ENCODE measurements at regions not wholly inside any gene's neighbourhood (a gene's known extent, or its start where the extent isn't known, plus 50 kb on each side); places are given as distances from the start of the nearest gene placed in this dataset.
"Not testable (repeated sequence)": the region's sequence is repeated elsewhere in the genome, so short reads cannot be mapped to it uniquely, and the experiment has no call there.

DNA sequence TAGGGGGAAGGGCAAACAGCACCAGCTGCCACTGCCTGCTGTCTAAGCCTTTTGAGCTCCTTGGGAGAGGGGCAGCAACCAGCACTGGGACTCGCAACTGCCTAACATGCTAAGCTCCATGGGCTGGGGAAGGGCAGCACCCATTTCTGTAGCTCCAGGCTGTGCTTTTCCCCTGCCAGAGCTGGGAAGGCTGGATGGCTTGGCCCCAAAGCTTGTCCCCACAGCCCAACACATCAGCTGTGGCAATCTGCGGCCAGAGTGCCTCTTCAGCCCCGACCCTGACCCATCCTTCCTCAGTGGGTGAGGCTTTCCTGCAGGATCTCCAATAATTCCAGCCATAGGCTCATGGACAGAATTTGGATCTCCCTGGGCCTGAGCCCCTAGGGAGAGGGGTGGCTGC lies 551.3 kb downstream of the TMEM135 start:
- TF ChIP-seq CTCF (IDR thresholded peaks at IDR 0.05): no peak
- no peak for ATAC-seq (ENCODE audit: low FRiP score)

GRCh38 chr11:87585613-87586012 lies 547.9 kb downstream of the TMEM135 start:
- not testable (repeated sequence) for DNase-seq (ENCODE audit: low spot score); ATAC-seq (ENCODE audit: low FRiP score)

More for the DNA sequence above, 551.3 kb downstream of the TMEM135 start:
- no peak for DNase-seq (ENCODE audit: low spot score)

DNA sequence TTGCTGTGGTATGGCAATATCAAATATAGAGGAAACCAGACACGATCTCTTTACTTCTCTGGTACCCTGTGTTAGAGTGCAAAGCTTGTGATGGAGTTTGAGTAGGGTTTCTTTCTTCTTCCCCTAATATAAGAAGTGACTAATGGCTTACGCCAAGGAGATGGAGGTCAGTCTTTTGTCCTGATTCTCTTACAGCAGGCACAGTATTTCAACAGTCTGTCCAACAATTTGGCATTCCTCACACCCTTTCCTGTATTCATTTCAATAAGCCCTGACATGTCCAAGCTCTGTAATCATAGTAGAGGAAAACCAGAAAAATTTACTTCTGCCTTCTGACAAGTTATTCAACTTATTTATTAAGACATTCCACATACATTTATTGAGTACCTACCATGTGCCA lies 546.2 kb downstream of the TMEM135 start:
- ATAC-seq (ENCODE audit: low FRiP score) (no peak), DNase-seq (ENCODE audit: low spot score) (no peak)
- no peak for TF ChIP-seq CTCF (IDR thresholded peaks at IDR 0.05)

- no peak for TF ChIP-seq CTCF (IDR thresholded peaks at IDR 0.05)
- no peak for DNase-seq (ENCODE audit: low spot score)
Observed at GRCh38 chr11:87575088-87575487, 537.4 kb downstream of the TMEM135 start.

DNA sequence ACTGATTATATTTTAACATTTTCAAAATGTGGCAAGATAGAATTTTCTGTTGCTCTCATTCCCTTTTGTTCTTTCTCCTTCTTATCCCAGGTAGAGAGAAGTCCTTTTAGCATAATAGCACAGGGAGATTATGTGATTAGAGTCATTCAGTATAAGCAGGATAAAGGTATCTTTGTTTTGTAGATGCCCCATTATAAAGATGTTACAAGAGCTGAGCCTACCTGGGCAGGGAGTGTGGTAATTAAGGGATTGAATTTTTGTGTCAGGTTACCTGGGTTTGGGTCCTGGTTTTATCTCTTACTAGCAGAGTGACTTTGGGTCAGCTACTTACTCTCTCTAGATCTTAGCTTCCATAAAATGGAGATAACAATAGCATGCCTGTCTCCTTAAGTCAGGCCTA lies 536.5 kb downstream of the TMEM135 start:
- ATAC-seq (ENCODE audit: low FRiP score) (no peak), DNase-seq (ENCODE audit: low spot score) (no peak)
- no peak for TF ChIP-seq CTCF (IDR thresholded peaks at IDR 0.05)

More at GRCh38 chr11:87575088-87575487, 537.4 kb downstream of the TMEM135 start:
- no peak for ATAC-seq (ENCODE audit: low FRiP score)

- ATAC-seq (ENCODE audit: low FRiP score) (no peak), DNase-seq (ENCODE audit: low spot score) (no peak)
- TF ChIP-seq CTCF (IDR thresholded peaks at IDR 0.05): no peak
Observed at GRCh38 chr11:87573708-87574107, 536.0 kb downstream of the TMEM135 start.

GRCh38 chr11:87572881-87573280 lies 535.1 kb downstream of the TMEM135 start:
- ATAC-seq (ENCODE audit: low FRiP score) (no peak), DNase-seq (ENCODE audit: low spot score) (no peak)

More at GRCh38 chr11:87572881-87573280, 535.1 kb downstream of the TMEM135 start:
- TF ChIP-seq CTCF (IDR thresholded peaks at IDR 0.05): no peak
